Epithelial cell of proximal tubule (primary cell): ENCODE measurements at regions not wholly inside any gene's neighbourhood (a gene's known extent, or its start where the extent isn't known, plus 50 kb on each side); places are given as distances from the start of the nearest gene placed in this dataset.

Experiments used
- DNase-seq: peaks from one replicate; pipeline ENCODE4 v3.0.0-alpha.2; 2011; ENCODE audit warnings: low read depth
- H3K4me3 ChIP-seq: 2 replicates; pipeline ENCODE4 v1.5.1; 2011; ENCODE audit warnings: low read depth, mild to moderate bottlenecking, low read length
- TF ChIP-seq, protein P1 (sequence below): conservative IDR thresholded peaks from 2 replicates; pipeline ENCODE4 v1.5.1; 2012; ENCODE audit warnings: low read depth, mild to moderate bottlenecking, low read length

DNA sequence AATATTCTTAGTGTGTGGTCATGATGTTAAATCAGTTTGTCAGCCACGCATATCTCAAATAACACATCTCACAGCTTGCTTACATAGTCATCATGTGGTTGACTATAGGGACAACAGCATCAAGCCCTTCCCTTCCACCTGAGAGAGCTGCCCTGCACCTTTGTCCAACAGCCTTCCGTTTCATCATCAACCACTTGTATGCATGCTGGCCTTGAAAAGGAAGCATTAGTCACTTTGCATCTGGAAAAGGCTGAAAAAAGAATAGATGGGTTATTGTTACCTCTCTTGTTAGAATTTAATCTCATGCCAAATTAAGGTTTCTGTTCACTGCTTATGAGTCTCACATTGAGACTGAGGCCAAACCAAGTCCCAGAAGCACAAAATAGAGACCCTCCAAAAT, 1586.5 kb upstream of the SEL1L start:
- DNase-seq: no peak
- TF ChIP-seq, protein P1, sequence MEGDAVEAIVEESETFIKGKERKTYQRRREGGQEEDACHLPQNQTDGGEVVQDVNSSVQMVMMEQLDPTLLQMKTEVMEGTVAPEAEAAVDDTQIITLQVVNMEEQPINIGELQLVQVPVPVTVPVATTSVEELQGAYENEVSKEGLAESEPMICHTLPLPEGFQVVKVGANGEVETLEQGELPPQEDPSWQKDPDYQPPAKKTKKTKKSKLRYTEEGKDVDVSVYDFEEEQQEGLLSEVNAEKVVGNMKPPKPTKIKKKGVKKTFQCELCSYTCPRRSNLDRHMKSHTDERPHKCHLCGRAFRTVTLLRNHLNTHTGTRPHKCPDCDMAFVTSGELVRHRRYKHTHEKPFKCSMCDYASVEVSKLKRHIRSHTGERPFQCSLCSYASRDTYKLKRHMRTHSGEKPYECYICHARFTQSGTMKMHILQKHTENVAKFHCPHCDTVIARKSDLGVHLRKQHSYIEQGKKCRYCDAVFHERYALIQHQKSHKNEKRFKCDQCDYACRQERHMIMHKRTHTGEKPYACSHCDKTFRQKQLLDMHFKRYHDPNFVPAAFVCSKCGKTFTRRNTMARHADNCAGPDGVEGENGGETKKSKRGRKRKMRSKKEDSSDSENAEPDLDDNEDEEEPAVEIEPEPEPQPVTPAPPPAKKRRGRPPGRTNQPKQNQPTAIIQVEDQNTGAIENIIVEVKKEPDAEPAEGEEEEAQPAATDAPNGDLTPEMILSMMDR: no peak

DNA sequence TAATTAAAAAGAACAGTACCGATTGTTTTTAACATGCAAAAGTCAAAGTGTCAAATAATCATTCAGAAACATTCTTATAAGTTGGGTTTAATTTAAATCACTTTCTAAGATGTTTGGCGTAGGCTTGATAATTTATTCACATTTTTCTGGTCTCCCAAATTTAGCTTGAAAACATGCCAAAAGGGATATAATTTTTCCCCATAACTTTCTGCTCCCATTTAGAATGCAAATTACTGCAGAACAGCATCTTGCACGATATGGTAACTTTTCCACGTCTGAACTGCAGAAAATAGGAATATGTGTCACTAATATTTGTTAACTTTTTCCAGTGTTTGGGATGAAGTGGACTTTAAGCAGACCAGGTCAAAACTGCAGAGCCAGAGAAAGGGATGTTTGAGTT, 1592.4 kb upstream of the SEL1L start:
- no peak for DNase-seq
- no peak overlapping the region for H3K4me3 ChIP-seq
- TF ChIP-seq, protein P1: no peak

More for the DNA sequence above, 1586.5 kb upstream of the SEL1L start:
- no peak overlapping the region for H3K4me3 ChIP-seq

- TF ChIP-seq, protein P1: no peak
- no peak for DNase-seq
- no peak overlapping the region for H3K4me3 ChIP-seq
Observed at GRCh38 chr14:83128783-83129182, 1595.1 kb upstream of the SEL1L start.

- TF ChIP-seq, protein P1: no peak
- H3K4me3 ChIP-seq: no peak overlapping the region
- DNase-seq: no peak
Observed at GRCh38 chr14:83129496-83129895, 1595.8 kb upstream of the SEL1L start.

GRCh38 chr14:83133981-83134645, 1600.5 kb upstream of the SEL1L start:
- no peak overlapping the region for H3K4me3 ChIP-seq
- TF ChIP-seq, protein P1: no peak
- no peak for DNase-seq

DNA sequence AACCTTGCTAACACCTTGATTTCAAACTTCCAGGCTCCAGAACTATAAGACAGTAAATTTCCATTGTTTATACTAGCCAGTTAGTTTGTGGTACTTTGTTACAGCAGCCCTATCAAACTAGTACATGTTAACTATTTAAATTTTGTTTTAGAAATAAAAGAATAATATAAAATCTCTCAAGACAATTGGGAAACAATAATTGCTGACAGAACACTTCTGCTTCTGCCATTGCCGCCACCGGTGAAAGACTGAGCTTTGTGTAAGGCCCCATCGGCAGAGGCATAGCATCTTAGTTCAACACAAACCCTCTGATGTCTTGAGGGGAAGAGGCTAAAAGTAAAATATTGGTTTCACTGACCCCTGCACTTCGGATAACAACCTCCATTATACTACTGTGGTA, 1607.1 kb upstream of the SEL1L start:
- H3K4me3 ChIP-seq: no peak overlapping the region
- DNase-seq: no peak
- TF ChIP-seq, protein P1: no peak

DNA sequence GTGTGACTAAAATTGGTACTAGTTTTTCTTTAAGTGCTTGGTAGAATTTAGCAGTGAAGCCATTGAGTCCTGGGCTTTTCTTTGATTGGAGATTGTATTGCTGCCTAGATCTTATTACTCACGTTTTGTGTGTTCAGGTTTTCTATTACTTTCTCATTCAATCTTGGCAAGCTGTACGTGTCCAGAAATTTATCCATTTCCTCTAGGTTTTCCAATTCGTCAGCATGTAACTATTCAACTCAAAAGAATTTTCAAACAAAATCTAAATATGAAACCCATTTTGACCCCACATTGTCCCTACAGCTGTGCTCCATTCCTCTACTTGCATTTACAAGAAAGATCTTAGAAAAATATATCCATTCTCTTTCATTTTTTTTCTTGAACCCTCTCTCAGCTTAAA, 1613.4 kb upstream of the SEL1L start:
- DNase-seq: no peak
- no peak overlapping the region for H3K4me3 ChIP-seq
- TF ChIP-seq, protein P1: no peak
